Mesodermal cell (in vitro differentiated cells): ENCODE measurements at regions not wholly inside any gene's neighbourhood (a gene's known extent, or its start where the extent isn't known, plus 50 kb on each side); places are given as distances from the start of the nearest gene placed in this dataset.
"Not testable (repeated sequence)": the region's sequence is repeated elsewhere in the genome, so short reads cannot be mapped to it uniquely, and the experiment has no call there.

Experiments
- H3K27ac ChIP-seq: 2 replicates; pipeline ENCODE4 v1.7.0; 2013; ENCODE audit warnings: mild to moderate bottlenecking, low read depth, low read length, moderate library complexity; ENCODE audit not compliant: severe bottlenecking
- H3K36me3 ChIP-seq: 2 replicates; pipeline ENCODE4 v1.7.1; 2013; ENCODE audit warnings: mild to moderate bottlenecking, low read length, moderate library complexity; ENCODE audit not compliant: control insufficient read depth, insufficient read depth
- H3K4me1 ChIP-seq: one replicate; pipeline ENCODE4 v1.7.1; 2013; ENCODE audit warnings: mild to moderate bottlenecking, low read length; ENCODE audit not compliant: insufficient read depth, control insufficient read depth, poor library complexity, severe bottlenecking
- H3K4me3 ChIP-seq: 2 replicates; pipeline ENCODE4 v1.7.0; 2013; ENCODE audit warnings: low read length, control low read depth, mild to moderate bottlenecking; ENCODE audit not compliant: insufficient read depth, poor library complexity, severe bottlenecking; ENCODE audit errors: extremely low read depth
- H3K9me3 ChIP-seq: 2 replicates; pipeline ENCODE4 v1.7.1; 2013; ENCODE audit warnings: mild to moderate bottlenecking, low read length, moderate library complexity; ENCODE audit not compliant: control insufficient read depth
- WGBS, 2 experiments: methylation state at CpG; one replicate each; pipeline ENCODE4 v1.1.5; 2013; ENCODE audit warnings: missing lambda C conversion rate in 2 of 2; ENCODE audit not compliant: insufficient coverage in 2 of 2; 5-methylcytosine and 5-hydroxymethylcytosine counted together

- H3K36me3 ChIP-seq = no peaks in the 10 kb centered on the region
- WGBS, 2 experiments = 80 to 89% methylated on average over 1 to 3 of the region's 3 CpGs
- H3K9me3 ChIP-seq = no peaks in the 10 kb centered on the region
- H3K4me1 ChIP-seq = no peaks in the 10 kb centered on the region
- H3K27ac ChIP-seq = peak overlapping the region; percentile 41
- H3K4me3 ChIP-seq = no peak overlapping the region
Measured at GRCh38 chr21:15659753-15660422, 69.9 kb upstream of the USP25 start.

GRCh38 chr21:15660423-15660804 is 69.4 kb upstream of the USP25 start:
- H3K9me3 ChIP-seq = no peaks in the 10 kb centered on the region

GRCh38 chr21:15667010-15667409 is 62.8 kb upstream of the USP25 start:
- no peak overlapping the region for H3K27ac ChIP-seq
- H3K4me3 ChIP-seq = no peak overlapping the region
- H3K4me1 ChIP-seq = no peaks in the 10 kb centered on the region
- no peaks in the 10 kb centered on the region for H3K9me3 ChIP-seq
- no peaks in the 10 kb centered on the region for H3K36me3 ChIP-seq
- WGBS, 2 experiments = 75% methylated on average over 1 of the region's 1 CpG; no CpG with 5 or more reads in 1 of the 2 experiments

More at GRCh38 chr21:15660423-15660804, 69.4 kb upstream of the USP25 start:
- Histone ChIP-seq H3K4me3 (no peak overlapping the region), H3K4me1 (no peaks in the 10 kb centered on the region), H3K27ac (no peak overlapping the region), H3K36me3 (no peaks in the 10 kb centered on the region)
- WGBS, 2 experiments = no CpG with 5 or more reads among the region's 2 CpGs

GRCh38 chr21:15667819-15668218 is 62.0 kb upstream of the USP25 start:
- no peaks in the 10 kb centered on the region for H3K4me1 ChIP-seq
- H3K27ac ChIP-seq = no peak overlapping the region
- no peaks in the 10 kb centered on the region for H3K36me3 ChIP-seq
- no peaks in the 10 kb centered on the region for H3K9me3 ChIP-seq
- no peak overlapping the region for H3K4me3 ChIP-seq
- WGBS, 2 experiments = 79 to 92% methylated on average over 6 to 7 of the region's 7 CpGs

GRCh38 chr21:15669247-15669646 is 60.5 kb upstream of the USP25 start:
- Histone ChIP-seq H3K4me1 (no peaks in the 10 kb centered on the region), H3K9me3 (no peaks in the 10 kb centered on the region), H3K4me3 (no peak overlapping the region), H3K27ac (no peak overlapping the region), H3K36me3 (no peaks in the 10 kb centered on the region)
- no CpG with 5 or more reads among the region's 2 CpGs for WGBS, 2 experiments

- H3K4me1 ChIP-seq = no peaks in the 10 kb centered on the region
- H3K36me3 ChIP-seq = no peaks in the 10 kb centered on the region
- no peaks in the 10 kb centered on the region for H3K9me3 ChIP-seq
- no peak overlapping the region for H3K27ac ChIP-seq
- H3K4me3 ChIP-seq = no peak overlapping the region
- 100% methylated on average over 1 of the region's 3 CpGs; no CpG with 5 or more reads in 1 of the 2 experiments for WGBS, 2 experiments
Measured at GRCh38 chr21:15671188-15671587, 58.6 kb upstream of the USP25 start.

- H3K36me3 ChIP-seq, H3K4me3 ChIP-seq, H3K4me1 ChIP-seq, H3K9me3 ChIP-seq, H3K27ac ChIP-seq: not testable (repeated sequence)
- 100% methylated on average over 4 of the region's 15 CpGs; no CpG with 5 or more reads in 1 of the 2 experiments for WGBS, 2 experiments
Measured at GRCh38 chr21:15672578-15672977, 57.2 kb upstream of the USP25 start.

GRCh38 chr21:15676935-15677334 is 52.8 kb upstream of the USP25 start:
- WGBS, 2 experiments = no CpG with 5 or more reads among the region's 1 CpG
- Histone ChIP-seq H3K4me1 (no peaks in the 10 kb centered on the region), H3K27ac (no peak overlapping the region), H3K36me3 (no peaks in the 10 kb centered on the region), H3K9me3 (peaks cover 4% of the 10 kb centered on the region), H3K4me3 (no peak overlapping the region)

- Histone ChIP-seq H3K36me3 (no peaks in the 10 kb centered on the region), H3K4me1 (no peaks in the 10 kb centered on the region), H3K9me3 (peaks cover 4% of the 10 kb centered on the region), H3K27ac (no peak overlapping the region), H3K4me3 (no peak overlapping the region)
- 70 to 88% methylated on average over 3 to 5 of the region's 8 CpGs for WGBS, 2 experiments
Measured at GRCh38 chr21:15679630-15680029, 50.2 kb upstream of the USP25 start.
